Fibroblast of the conjunctiva (primary cell): ENCODE measurements at regions not wholly inside any gene's neighbourhood (a gene's known extent, or its start where the extent isn't known, plus 50 kb on each side); places are given as distances from the start of the nearest gene placed in this dataset.
"Not testable (repeated sequence)": the region's sequence is repeated elsewhere in the genome, so short reads cannot be mapped to it uniquely, and the experiment has no call there.

Experiments used
- DNase-seq: peaks from one replicate; pipeline ENCODE4 v3.0.0-alpha.2; 2010; ENCODE audit warnings: low read depth

- peak; percentile 54 for DNase-seq
These were observed 998.8 kb downstream of the MAT2B start for GRCh38 chr5:164504141-164504772.

DNA sequence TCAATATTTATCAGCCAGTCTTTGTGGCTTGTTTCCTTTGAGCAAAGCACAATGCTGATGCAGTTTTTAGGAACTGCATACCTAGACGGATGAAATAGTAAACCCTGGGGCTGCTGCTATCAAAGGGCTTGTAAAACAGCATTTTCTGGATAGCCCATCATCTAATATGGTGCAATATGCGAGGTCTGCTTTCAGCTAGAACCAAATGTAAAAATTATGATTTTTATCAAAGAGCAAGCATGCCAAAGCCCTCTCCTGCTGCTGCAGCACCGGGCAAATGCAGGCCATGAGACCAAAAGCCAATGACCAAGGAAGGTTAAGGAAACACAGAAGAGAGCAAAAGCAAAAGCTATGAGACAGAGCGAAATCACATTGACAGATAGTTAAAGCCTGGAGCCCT lies 1000.4 kb downstream of the MAT2B start:
- DNase-seq, result no peak

DNA sequence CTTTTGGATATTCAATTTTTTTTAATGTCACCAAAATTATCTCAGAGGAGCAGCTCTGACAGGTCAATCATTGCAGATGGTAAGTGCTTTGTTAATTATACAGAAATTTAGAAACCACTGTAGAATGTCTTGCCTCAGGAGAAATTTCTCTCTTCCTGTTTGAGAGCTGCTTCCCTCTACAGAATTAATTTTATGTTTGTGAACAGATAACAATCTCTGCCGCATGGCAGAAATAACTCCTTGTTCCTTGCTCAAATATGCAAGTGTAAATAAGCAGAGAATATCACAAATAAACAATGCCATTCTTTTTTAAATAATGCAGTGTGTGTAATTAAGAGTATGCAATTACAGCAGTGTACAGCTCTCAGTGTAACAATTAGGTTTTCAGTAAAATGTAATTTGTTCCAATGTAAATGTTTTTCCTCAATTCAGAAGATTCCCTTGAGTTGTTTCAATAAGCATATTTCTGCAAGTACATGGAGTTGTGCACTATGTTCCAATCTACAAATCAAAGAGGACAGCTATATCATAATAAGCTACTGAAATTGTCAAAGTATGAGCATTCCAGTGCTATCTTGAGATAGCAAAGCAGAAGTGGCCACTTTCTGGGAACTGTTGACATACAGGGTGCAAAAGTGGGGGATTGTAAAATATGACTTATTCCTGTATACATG lies 1012.8 kb downstream of the MAT2B start:
- DNase-seq, result no peak

- DNase-seq, result no peak
These were observed 1013.3 kb downstream of the MAT2B start for GRCh38 chr5:164518741-164519080.

GRCh38 chr5:164532235-164532900 lies 1026.9 kb downstream of the MAT2B start:
- DNase-seq, result no peak

GRCh38 chr5:164533426-164533825 lies 1028.0 kb downstream of the MAT2B start:
- not testable (repeated sequence) for DNase-seq

- no peak for DNase-seq
These were observed 1034.8 kb downstream of the MAT2B start for GRCh38 chr5:164540174-164540573.

- DNase-seq, result no peak
These were observed 1040.1 kb downstream of the MAT2B start for GRCh38 chr5:164545507-164545906.

DNA sequence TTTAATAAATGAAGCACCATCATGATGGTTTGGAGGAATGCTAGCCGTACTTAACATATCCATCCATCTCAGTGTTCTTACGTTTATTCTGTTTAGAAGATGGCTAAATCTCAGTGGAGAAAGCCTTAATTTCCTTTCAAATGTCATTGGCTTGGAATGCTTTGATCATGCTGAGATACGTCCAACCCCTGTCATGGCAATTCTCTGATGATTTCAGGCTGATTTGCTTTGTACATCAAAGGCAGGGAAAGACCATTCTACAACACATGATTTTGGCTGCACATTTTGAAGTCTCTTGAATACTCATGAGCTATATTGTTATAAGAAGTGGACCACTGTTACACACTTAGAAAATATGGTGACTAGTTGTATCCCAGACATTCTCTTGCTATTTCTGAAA lies 1048.4 kb downstream of the MAT2B start:
- DNase-seq, result no peak

DNA sequence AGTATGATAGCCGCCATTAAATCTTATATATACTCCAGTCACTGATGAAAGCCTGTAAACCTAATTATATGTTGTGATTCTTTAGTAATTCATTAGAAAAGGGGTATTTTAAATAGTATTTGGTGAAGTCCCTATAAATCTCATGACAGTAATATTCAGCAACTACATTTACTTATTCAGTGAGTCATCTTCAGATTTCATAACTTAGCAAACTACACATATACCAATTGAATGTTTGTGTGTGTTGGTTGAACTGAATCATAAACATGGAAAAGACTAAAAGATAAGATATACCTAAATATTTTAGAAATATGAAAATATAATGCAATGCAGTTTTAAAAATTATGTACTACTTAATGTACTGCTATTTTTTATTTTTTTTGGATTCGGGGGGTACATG lies 1050.4 kb downstream of the MAT2B start:
- no peak for DNase-seq

DNA sequence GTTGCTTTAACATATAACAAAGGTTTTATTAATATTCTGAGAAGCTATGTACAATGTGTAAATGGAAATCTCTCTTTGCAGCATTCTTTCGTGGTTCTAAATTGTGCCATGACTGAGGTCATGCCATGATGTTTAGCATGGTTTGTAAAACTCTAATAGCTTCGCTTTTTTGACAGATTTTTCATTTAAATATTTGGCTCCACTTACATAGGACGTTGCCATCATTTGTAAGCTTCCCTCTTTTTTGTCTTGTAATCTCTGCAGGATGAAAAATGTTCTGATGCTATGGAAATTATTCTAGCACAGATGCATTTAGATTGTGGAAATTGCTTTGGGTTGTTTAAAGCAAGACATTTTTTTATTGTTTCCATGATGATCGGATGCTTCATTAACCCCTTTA lies 1054.8 kb downstream of the MAT2B start:
- DNase-seq, result no peak

- DNase-seq, result no peak
These were observed 1056.8 kb downstream of the MAT2B start for GRCh38 chr5:164561933-164562872.

DNA sequence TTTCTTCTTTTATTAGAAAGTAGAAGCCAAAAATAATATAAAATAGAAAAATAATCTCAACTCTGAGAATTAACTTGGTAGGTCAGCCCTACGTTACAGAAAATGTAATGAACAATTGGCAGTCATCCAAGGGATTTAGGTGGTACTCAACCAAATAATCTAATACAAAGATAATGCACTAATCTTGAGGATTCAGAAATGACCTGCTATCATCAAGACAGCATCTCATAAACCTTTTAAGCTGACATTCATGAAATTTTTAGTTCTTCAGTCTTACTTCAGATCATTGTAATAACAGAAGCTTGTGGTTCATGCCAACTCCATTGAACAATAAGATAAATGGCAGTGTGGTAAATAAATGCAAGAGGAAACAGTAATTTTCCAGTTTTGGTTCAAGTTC lies 1058.0 kb downstream of the MAT2B start:
- DNase-seq, result no peak

- DNase-seq, result no peak
These were observed 1068.0 kb downstream of the MAT2B start for GRCh38 chr5:164573397-164573796.

DNA sequence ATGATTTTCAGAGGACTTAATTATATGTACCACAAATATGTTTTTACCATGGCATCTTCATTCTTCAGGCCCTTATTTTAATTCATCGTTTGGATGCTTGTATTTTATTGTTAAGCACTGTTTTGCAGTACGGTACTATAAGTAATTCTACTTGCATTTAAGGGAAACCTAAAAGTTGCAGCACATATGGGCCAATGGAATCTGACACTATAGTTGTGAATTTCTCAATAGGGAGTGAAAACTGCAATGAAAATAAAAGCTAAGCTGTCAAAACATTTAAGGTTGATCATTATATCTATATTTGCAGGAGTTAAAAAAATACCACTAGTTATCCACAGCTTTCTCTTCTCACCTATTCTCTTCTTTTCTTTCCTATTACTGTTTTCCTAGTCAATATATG lies 1071.8 kb downstream of the MAT2B start:
- DNase-seq, result no peak

DNA sequence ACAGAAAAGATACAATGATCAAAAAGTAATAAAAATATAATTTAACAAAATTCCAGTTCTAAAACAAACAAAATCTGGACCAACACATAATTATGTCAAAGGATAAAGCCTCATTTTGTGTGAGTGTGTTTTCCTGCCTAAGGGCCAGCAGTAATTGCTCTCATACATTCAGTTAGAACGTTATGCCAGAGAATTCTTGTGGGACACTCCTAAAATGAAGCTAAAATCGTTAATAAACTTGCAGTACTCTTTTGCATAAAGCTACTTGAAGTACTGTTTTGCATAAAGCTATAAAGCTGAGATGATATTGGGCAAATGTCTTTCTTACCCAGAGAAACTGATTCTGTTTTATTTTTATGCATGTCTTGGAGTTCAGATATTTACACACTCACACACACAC lies 1072.3 kb downstream of the MAT2B start:
- DNase-seq, result no peak

- no peak for DNase-seq
These were observed 1073.0 kb downstream of the MAT2B start for GRCh38 chr5:164578401-164578800.

DNA sequence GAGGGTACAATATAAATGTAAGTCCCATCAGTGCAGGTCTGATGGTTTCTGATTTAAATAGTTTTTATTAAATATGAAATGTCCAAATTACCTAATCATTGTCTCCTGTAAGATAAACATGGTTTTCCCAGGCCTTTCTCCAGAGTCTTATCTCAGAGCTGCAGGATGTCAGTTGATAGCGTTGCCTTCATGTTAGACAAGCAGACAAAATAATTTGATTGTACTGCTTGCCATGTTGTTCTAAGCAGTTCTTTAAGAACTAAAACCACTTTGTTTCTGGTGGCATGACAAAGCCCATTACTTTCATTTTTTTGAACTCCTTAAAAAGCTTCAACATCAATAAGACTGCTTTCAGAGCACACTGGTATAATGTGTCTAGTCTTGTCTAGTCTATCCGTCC lies 1073.5 kb downstream of the MAT2B start:
- no peak for DNase-seq

GRCh38 chr5:164580155-164580554 lies 1074.7 kb downstream of the MAT2B start:
- DNase-seq, result no peak

DNA sequence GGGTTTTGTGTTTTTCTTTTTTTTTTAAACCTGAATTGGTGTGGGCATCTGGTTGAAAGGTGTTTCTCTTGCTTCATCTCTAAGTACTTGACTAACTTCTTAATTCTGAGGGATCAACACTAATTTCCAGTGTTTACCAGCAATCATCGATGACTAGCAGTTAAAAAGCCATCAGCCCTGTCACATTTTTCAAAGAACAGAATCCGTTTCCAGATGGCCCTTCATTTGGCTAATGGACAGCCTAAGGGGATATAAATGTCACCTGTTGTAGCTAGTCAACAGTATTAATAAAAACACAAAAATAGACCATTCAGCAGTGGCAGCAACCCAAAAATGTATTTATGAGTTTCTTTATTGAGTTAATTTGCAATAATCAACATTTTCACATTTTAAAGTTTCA lies 1076.5 kb downstream of the MAT2B start:
- DNase-seq, result no peak

GRCh38 chr5:164593982-164594381 lies 1088.6 kb downstream of the MAT2B start:
- no peak for DNase-seq

DNA sequence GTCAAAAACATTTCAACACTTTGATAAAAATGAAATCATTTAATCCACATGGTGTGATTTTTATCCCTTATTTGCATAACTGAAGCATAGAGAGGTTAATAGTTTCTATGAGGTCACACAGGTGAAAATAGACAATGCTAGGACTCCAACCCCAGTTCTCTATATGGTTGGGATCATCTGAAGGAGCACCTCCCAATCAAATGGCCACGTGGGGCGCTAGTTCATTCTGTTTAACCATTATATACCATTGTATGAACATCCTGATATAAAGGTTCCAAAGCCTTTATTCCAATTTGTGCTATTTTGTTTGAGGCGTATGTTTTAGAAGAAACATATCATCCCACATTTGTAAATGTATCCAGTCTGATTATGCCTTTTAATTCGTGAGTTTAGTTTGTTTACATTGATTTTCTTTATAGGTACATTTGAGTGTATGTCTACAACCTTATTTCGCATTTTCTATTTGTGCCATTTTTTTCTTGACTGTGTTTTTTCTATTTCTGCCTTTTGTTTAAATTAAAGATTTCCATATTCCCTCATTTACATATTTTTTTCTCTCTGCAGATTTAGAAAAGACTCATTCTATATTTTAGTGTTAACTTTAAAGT lies 1092.0 kb downstream of the MAT2B start:
- no peak for DNase-seq
